HK-2 (cell line): ENCODE measurements at regions not wholly inside any gene's neighbourhood (a gene's known extent, or its start where the extent isn't known, plus 50 kb on each side); places are given as distances from the start of the nearest gene placed in this dataset.

Experiments used
- DNase-seq: peaks from one replicate; pipeline ENCODE4 v3.0.0-alpha.2; 2018; ENCODE audit not compliant: unreplicated experiment

GRCh38 chr11:134647066-134647743 lies 235.2 kb upstream of the B3GAT1 start:
- no peak for DNase-seq

- no peak for DNase-seq
These were observed 234.5 kb upstream of the B3GAT1 start for GRCh38 chr11:134646561-134646960.

- DNase-seq = no peak
These were observed 233.5 kb upstream of the B3GAT1 start for GRCh38 chr11:134645576-134645975.

- DNase-seq = no peak
These were observed 232.7 kb upstream of the B3GAT1 start for GRCh38 chr11:134644476-134645456.

- DNase-seq = no peak
These were observed 231.3 kb upstream of the B3GAT1 start for GRCh38 chr11:134643115-134644012.

- no peak for DNase-seq
These were observed 230.2 kb upstream of the B3GAT1 start for GRCh38 chr11:134642206-134642605.

GRCh38 chr11:134640971-134641968 lies 229.2 kb upstream of the B3GAT1 start:
- DNase-seq = no peak

- no peak for DNase-seq
These were observed 228.5 kb upstream of the B3GAT1 start for GRCh38 chr11:134640536-134640935.

GRCh38 chr11:134639586-134640330 lies 227.7 kb upstream of the B3GAT1 start:
- DNase-seq = no peak

- no peak for DNase-seq
These were observed 226.9 kb upstream of the B3GAT1 start for GRCh38 chr11:134638796-134639430.

GRCh38 chr11:134637091-134638015 lies 225.3 kb upstream of the B3GAT1 start:
- DNase-seq = no peak

GRCh38 chr11:134636071-134636470 lies 224.0 kb upstream of the B3GAT1 start:
- DNase-seq = no peak

GRCh38 chr11:134634897-134635831 lies 223.1 kb upstream of the B3GAT1 start:
- DNase-seq = no peak

GRCh38 chr11:134633276-134633675 lies 221.2 kb upstream of the B3GAT1 start:
- DNase-seq = no peak

- no peak for DNase-seq
These were observed 220.5 kb upstream of the B3GAT1 start for GRCh38 chr11:134632347-134633119.

GRCh38 chr11:134630861-134631260 lies 218.8 kb upstream of the B3GAT1 start:
- no peak for DNase-seq
